Retina (tissue), 1 donor: ENCODE measurements at regions not wholly inside any gene's neighbourhood (a gene's known extent, or its start where the extent isn't known, plus 50 kb on each side); places are given as distances from the start of the nearest gene placed in this dataset.
A peak's percentile ranks its signal among the peaks of the same experiment; 100 is the strongest.
"Not testable (repeated sequence)": the region's sequence is repeated elsewhere in the genome, so short reads cannot be mapped to it uniquely, and the experiment has no call there.

ENCODE experiments used
- DNase-seq: peaks from one replicate; pipeline ENCODE4 v3.0.0-alpha.2; 2016

DNA sequence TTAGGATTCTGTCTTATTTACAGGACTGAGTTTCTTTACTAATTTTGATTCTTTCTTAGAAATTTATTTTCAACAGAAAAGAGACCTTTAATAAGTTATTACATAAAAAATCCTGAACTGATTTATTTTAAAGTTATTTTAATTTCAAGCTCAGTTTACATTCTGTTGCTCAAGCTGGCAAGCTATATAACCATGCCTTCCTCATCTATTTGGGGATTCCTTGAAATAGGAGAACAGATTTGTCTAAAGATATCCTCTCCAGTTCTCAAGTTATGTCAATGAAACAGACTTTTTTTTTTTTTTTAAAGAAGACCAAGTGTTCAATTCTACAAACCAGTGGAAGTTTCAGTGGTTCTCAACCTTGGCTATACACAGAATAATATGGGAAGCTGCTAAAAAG lies 103.3 kb upstream of the TRHDE start:
- DNase-seq = no peak

DNA sequence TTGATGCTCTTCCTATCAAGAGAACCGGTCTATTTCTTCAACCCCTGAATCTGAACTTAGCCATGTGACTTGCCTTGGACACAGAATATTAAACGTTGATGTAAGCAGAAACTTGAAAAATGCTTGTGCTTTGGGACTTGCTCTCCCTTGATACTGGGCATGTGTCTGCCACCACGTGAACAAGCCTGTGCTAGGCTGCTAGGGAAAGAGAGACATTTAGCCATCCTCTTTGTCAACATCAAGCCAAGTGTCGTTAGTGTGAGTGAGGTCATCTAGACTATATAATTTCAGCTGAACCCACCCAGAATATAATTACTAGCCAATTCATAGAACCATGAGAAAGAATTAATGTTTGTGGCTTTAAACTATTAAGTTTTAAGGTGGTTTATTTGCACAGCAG lies 98.2 kb upstream of the TRHDE start:
- no peak for DNase-seq

DNA sequence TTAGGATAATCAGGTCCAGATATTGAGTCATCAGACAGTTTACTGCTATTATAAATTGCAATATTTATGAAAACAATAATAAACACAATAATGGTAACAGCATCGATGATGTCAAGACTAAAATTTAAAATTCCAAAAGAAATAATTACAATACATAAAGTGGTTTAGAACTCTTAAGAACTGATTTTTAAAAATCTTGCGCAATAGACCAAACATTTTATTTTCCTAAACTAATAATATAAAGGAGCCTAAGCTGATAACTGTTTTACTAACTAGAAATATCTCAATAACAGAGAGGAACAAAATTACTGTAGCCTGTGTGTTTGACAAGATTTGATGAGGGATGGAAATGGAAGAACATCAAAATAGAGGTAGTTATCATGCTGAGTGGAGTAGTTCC lies 93.9 kb upstream of the TRHDE start:
- no peak for DNase-seq

DNA sequence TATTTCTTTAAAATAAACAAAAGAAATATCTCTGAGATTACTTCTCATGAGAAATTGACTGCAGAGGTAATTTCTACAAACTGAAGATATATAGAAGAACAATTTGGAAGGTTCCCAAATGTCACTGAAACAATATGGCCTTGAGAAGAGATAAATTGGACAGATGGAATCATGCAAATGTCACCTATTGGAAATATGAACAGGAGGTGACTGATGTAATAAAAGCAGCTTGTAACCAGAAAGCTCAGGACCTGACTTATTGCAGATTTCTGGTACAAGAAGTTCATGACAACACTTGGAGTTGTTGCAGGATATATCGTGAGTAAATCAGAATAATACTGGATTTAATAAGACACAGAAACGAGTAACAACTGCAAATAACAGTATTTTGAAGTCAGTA lies 93.3 kb upstream of the TRHDE start:
- no peak for DNase-seq

DNA sequence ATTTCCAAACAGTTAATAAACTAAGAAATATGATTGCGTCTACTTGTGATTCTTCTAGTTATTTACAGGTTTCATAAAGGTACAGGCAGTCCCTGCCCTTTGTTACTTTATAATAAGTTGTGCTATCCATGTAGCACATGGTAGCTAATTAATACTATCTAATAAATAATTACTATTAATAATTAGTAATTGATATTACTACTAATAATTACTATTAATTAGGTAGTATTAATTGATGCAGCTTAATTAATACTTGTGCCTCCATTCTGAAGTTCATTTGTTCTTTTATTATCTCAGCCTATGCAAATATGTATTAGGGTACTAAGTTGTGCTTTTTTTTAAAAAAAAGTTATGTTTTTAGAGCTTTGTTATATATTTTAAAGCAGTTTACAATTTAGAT lies 92.3 kb upstream of the TRHDE start:
- DNase-seq = no peak

- DNase-seq = not testable (repeated sequence)
Measured at GRCh38 chr12:72184971-72185533, 87.1 kb upstream of the TRHDE start.

DNA sequence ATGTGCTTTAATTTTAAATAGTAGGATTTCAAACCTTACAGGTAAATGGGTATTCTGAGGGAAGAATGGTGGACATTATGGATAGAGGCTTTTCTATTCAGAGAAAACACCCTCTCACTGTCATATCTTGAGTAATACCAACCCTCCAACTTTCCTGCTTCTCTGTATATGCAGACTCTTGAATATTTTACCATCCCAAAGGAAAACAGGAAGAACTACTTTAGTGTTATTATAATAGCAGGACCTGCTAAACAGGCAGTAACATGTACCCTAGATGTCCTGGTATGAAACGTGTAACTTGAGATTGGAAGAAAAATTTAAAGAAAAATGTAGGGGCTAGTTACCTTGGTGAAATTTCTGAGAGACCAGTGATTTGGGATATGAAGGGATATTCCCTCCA lies 82.9 kb upstream of the TRHDE start:
- no peak for DNase-seq

GRCh38 chr12:72191761-72192160 lies 80.4 kb upstream of the TRHDE start:
- no peak for DNase-seq

DNA sequence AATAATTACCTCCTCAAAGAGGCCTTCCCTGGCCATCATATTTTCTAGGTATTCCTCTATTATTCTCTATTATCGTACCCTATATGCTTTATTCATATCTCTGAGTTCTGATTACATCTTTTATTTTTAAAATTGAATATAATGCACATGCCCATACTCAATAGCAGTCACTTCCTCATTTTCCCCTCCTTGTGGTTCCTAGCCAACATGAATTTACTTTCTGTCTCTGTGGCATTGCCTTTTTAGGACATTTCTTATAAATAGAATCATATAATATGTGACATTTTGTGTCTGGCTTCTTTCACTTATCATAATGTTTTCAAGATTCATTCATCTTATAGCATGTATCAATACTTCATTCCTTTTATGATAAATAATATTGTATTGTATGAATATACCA lies 74.4 kb upstream of the TRHDE start:
- no peak for DNase-seq

- no peak for DNase-seq
Measured at GRCh38 chr12:72201457-72201856, 70.7 kb upstream of the TRHDE start.

DNA sequence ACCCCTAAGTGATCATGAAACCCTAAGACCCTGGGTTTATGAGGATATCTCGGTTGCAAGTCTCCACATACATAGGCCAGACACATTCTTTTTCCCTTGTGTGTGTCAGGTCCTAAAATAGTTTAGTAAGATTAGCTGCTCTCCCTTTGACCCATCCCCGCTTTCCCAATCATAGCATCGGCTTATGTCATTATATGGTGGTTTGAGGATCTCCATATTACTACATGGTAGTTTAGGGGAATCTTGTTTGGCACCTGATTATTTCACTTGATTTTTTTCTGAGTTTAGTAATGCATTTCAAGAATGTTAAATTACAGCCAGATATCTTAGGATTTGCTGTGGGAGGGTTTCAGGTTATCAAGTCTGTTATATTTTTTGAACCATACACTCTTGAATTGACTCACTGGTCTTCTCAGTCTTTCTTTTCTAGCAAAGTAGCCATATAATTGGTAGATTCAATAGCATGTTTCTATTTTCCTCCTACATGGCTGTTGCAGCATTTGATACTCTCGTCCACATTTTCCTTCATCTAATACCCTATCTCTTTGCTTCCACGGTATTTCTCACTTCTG lies 68.3 kb upstream of the TRHDE start:
- DNase-seq = no peak

GRCh38 chr12:72207079-72207478 lies 65.1 kb upstream of the TRHDE start:
- DNase-seq = peak; percentile 10

DNA sequence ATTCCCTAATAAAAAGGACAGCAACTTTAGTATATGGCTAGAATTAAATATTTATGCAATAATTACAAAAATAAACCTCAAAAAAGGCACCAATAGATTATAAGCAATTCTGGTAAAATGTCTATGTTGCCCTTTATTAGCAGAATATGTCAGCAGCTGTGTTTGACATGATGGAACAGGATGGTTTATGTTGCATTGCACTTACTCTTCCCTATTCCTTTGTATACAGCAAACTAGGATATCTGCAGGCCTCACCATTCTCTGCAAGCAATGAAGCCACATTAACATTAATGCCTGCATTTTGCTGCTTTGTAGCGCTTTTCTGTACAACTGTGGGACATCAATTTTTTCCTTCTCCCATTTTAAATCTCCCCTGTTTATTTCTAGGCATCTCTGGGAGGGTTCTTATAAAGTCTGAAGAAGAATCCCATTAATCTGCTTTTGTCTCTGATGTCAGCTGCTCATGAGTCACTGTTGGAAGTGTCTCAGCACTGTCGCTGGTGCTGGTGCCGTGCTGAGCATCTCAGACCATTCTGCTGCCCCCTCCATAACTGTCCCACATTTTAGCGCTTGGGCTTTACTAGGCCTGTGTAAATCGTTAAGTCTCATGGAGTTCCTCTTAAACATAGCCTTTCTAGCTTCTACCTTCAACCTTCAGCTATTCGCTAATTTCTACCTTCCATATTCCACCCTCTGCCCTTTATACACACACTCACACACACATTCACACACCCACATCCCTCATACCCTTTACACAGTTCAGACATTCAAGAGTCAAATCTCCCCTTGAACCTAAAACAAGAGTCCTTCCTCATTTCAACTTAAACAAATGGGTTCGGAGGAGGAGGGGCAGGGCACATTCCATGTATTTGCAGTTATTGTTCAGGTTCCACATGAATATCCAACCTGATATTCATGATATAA lies 64.4 kb upstream of the TRHDE start:
- DNase-seq = no peak

- DNase-seq = peak; percentile 58
Measured at GRCh38 chr12:72209086-72209485, 63.1 kb upstream of the TRHDE start.

DNA sequence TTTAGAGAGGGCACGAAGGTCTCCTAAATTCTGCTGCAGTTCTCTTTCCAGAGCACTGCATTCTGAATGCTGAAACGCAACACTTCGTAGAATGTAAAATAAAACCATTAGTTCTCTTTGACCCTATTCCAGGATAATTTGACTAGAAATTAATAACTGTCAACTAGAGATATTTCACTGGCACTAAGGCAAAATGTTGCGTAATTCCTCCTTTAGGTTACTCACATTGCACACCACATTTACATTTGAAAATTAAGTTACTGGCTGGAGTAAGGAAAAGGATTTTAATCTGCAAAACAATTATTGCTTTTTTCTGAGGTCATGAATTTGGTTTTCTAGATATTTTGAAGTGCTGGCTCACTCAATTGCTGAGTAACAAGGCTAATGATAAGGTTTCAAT lies 58.0 kb upstream of the TRHDE start:
- DNase-seq = no peak

GRCh38 chr12:72215287-72215686 lies 56.9 kb upstream of the TRHDE start:
- DNase-seq = not testable (repeated sequence)

GRCh38 chr12:72219937-72220336 lies 52.2 kb upstream of the TRHDE start:
- no peak for DNase-seq
